GM18907 (cell line): ENCODE measurements at regions not wholly inside any gene's neighbourhood (a gene's known extent, or its start where the extent isn't known, plus 50 kb on each side); places are given as distances from the start of the nearest gene placed in this dataset.

Experiments
- ATAC-seq: cut with Tn5 transposase; IDR thresholded peaks from one replicate; pipeline ENCODE4 v1.9.1; 2021; ENCODE audit warnings: mild to moderate bottlenecking, moderate library complexity; ENCODE audit not compliant: unreplicated experiment

GRCh38 chr15:96716478-96716877 lies 386.0 kb downstream of the NR2F2 start:
- no peak for ATAC-seq

GRCh38 chr15:96720251-96720650 lies 389.8 kb downstream of the NR2F2 start:
- no peak for ATAC-seq

GRCh38 chr15:96720656-96721055 lies 390.2 kb downstream of the NR2F2 start:
- ATAC-seq = no peak

- ATAC-seq = no peak
Measured at GRCh38 chr15:96728591-96728990, 398.1 kb downstream of the NR2F2 start.

GRCh38 chr15:96732704-96733103 lies 402.2 kb downstream of the NR2F2 start:
- ATAC-seq = no peak

- ATAC-seq = no peak
Measured at GRCh38 chr15:96733721-96734120, 403.2 kb downstream of the NR2F2 start.

GRCh38 chr15:96735632-96736240 lies 405.2 kb downstream of the NR2F2 start:
- no peak for ATAC-seq

- ATAC-seq = no peak
Measured at GRCh38 chr15:96736384-96736783, 405.9 kb downstream of the NR2F2 start.

GRCh38 chr15:96737408-96737807 lies 406.9 kb downstream of the NR2F2 start:
- ATAC-seq = no peak

GRCh38 chr15:96746665-96747064 lies 416.2 kb downstream of the NR2F2 start:
- no peak for ATAC-seq

- ATAC-seq = no peak
Measured at GRCh38 chr15:96747291-96747690, 416.8 kb downstream of the NR2F2 start.

- ATAC-seq = no peak
Measured at GRCh38 chr15:96750361-96750760, 419.9 kb downstream of the NR2F2 start.

GRCh38 chr15:96756146-96756545 lies 425.6 kb downstream of the NR2F2 start:
- ATAC-seq = no peak

GRCh38 chr15:96756656-96757055 lies 426.2 kb downstream of the NR2F2 start:
- no peak for ATAC-seq

- no peak for ATAC-seq
Measured at GRCh38 chr15:96762566-96762965, 432.1 kb downstream of the NR2F2 start.

GRCh38 chr15:96764501-96764900 lies 434.0 kb downstream of the NR2F2 start:
- no peak for ATAC-seq

- no peak for ATAC-seq
Measured at GRCh38 chr15:96764946-96765345, 434.4 kb downstream of the NR2F2 start.

GRCh38 chr15:96766366-96766765 lies 435.9 kb downstream of the NR2F2 start:
- no peak for ATAC-seq

- no peak for ATAC-seq
Measured at GRCh38 chr15:96767703-96768434, 437.4 kb downstream of the NR2F2 start.

GRCh38 chr15:96768435-96768789 lies 437.9 kb downstream of the NR2F2 start:
- no peak for ATAC-seq

GRCh38 chr15:96771035-96771434 lies 440.5 kb downstream of the NR2F2 start:
- no peak for ATAC-seq

GRCh38 chr15:96774216-96774615 lies 443.7 kb downstream of the NR2F2 start:
- ATAC-seq = no peak

GRCh38 chr15:96783746-96784145 lies 453.2 kb downstream of the NR2F2 start:
- no peak for ATAC-seq
